Hepatocyte (in vitro differentiated cells): ENCODE measurements at regions not wholly inside any gene's neighbourhood (a gene's known extent, or its start where the extent isn't known, plus 50 kb on each side); places are given as distances from the start of the nearest gene placed in this dataset.

Experiments
- DNase-seq: peaks from one replicate; pipeline ENCODE4 v3.0.0-alpha.2; 2016; ENCODE audit warnings: low spot score
- H2AFZ ChIP-seq: fragments of 200-600 bp; sonication (generic); 2 replicates; pipeline ENCODE4 v1.6.0; 2016; ENCODE audit warnings: antibody characterized with exemption, mild to moderate bottlenecking
- H3K27ac ChIP-seq: fragments of 200-600 bp; sonication (generic); 2 replicates; pipeline ENCODE4 v1.5.1; 2016; ENCODE audit warnings: mild to moderate bottlenecking
- H3K27me3 ChIP-seq: fragments of 200-600 bp; sonication (generic); 2 replicates; pipeline ENCODE4 v1.6.1; 2016
- H3K36me3 ChIP-seq: fragments of 200-600 bp; sonication (generic); replicated peaks from 2 replicates; pipeline ENCODE4 v1.5.1; 2016; ENCODE audit warnings: low read depth; ENCODE audit not compliant: insufficient read depth
- H3K4me1 ChIP-seq: fragments of 200-600 bp; sonication (generic); 2 replicates; pipeline ENCODE4 v1.5.1; 2016; ENCODE audit warnings: mild to moderate bottlenecking, moderate library complexity; ENCODE audit not compliant: insufficient read depth
- H3K4me2 ChIP-seq: fragments of 200-600 bp; sonication (generic); 2 replicates; pipeline ENCODE4 v1.6.0; 2016
- H3K4me3 ChIP-seq: fragments of 200-600 bp; sonication (generic); 2 replicates; pipeline ENCODE4 v1.5.1; 2016; ENCODE audit warnings: mild to moderate bottlenecking
- H3K79me2 ChIP-seq: fragments of 200-600 bp; sonication (generic); 2 replicates; pipeline ENCODE4 v1.6.0; 2017; ENCODE audit warnings: mild to moderate bottlenecking
- H3K9me2 ChIP-seq: fragments of 200-600 bp; sonication (generic); replicated peaks from 2 replicates; pipeline ENCODE4 v1.6.0; 2017; ENCODE audit warnings: mild to moderate bottlenecking; ENCODE audit not compliant: insufficient read depth
- H3K9me3 ChIP-seq: fragments of 200-600 bp; sonication (generic); 2 replicates; pipeline ENCODE4 v1.5.1; 2016; ENCODE audit warnings: low read depth, mild to moderate bottlenecking
- H4K20me1 ChIP-seq: fragments of 200-600 bp; sonication (generic); 2 replicates; pipeline ENCODE4 v1.6.0; 2016; ENCODE audit warnings: mild to moderate bottlenecking; ENCODE audit not compliant: insufficient read depth, poor library complexity, severe bottlenecking
- CTCF ChIP-seq: fragments of 200-600 bp; sonication (generic); IDR thresholded peaks from 2 replicates; pipeline ENCODE4 v1.5.1; 2016; ENCODE audit warnings: antibody characterized with exemption, mild to moderate bottlenecking; ENCODE audit not compliant: poor library complexity
- EZH2 ChIP-seq: fragments of 200-600 bp; sonication (generic); IDR thresholded peaks from 2 replicates; pipeline ENCODE4 v1.6.1; 2016; ENCODE audit warnings: antibody characterized with exemption, mild to moderate bottlenecking, borderline replicate concordance
- EZH2phosphoT487 ChIP-seq: fragments of 200-600 bp; sonication (generic); IDR thresholded peaks from one replicate; pipeline ENCODE4 v1.6.1; 2018; ENCODE audit warnings: antibody characterized with exemption, mild to moderate bottlenecking, low read depth, moderate library complexity; ENCODE audit not compliant: unreplicated experiment, severe bottlenecking
- WGBS: methylation state at CpG from one replicate; pipeline ENCODE4 v1.1.6; 2016; ENCODE audit warnings: low lambda C conversion rate; ENCODE audit errors: missing lambda C conversion rate; 5-methylcytosine and 5-hydroxymethylcytosine counted together

- Histone ChIP-seq H3K4me2 (peak overlapping the region; percentile 64), H3K9me3 (no peaks in the 10 kb centered on the region), H3K27ac (peak overlapping the region; percentile 59), H3K79me2 (no peaks in the 10 kb centered on the region), H3K27me3 (no peaks in the 10 kb centered on the region), H3K9me2 (no peaks in the 10 kb centered on the region), H4K20me1 (no peaks in the 10 kb centered on the region), H3K36me3 (no peaks in the 10 kb centered on the region), H3K4me1 (no peaks in the 10 kb centered on the region), H3K4me3 (no peak overlapping the region), H2AFZ (peak overlapping the region; percentile 54)
- no peak for TF ChIP-seq CTCF
- no peak for TF ChIP-seq EZH2
- TF ChIP-seq EZH2phosphoT487, result no peak
- WGBS, result 39% methylated on average over 11 of the region's 11 CpGs
- DNase-seq, result no peak
These were observed 142.5 kb downstream of the PHLDA1 start for GRCh38 chr12:75888874-75889613.

GRCh38 chr12:75888399-75888798 is 143.2 kb downstream of the PHLDA1 start:
- no peaks in the 10 kb centered on the region for H3K79me2 ChIP-seq
- DNase-seq, result no peak
- H2AFZ ChIP-seq, result no peak overlapping the region
- H3K9me2 ChIP-seq, result no peaks in the 10 kb centered on the region
- no peak overlapping the region for H3K4me3 ChIP-seq
- H4K20me1 ChIP-seq, result no peaks in the 10 kb centered on the region
- H3K4me2 ChIP-seq, result no peak overlapping the region
- TF ChIP-seq EZH2phosphoT487 (no peak), CTCF (no peak), EZH2 (no peak)
- no peaks in the 10 kb centered on the region for H3K9me3 ChIP-seq
- H3K4me1 ChIP-seq, result no peaks in the 10 kb centered on the region
- H3K36me3 ChIP-seq, result no peaks in the 10 kb centered on the region
- H3K27me3 ChIP-seq, result no peaks in the 10 kb centered on the region
- peak overlapping the region; percentile 59 for H3K27ac ChIP-seq

- Histone ChIP-seq H3K9me2 (no peaks in the 10 kb centered on the region), H3K9me3 (no peaks in the 10 kb centered on the region), H3K79me2 (no peaks in the 10 kb centered on the region), H3K36me3 (no peaks in the 10 kb centered on the region), H3K4me1 (no peaks in the 10 kb centered on the region), H3K27me3 (no peaks in the 10 kb centered on the region), H3K4me3 (no peak overlapping the region), H4K20me1 (no peaks in the 10 kb centered on the region), H2AFZ (no peak overlapping the region), H3K27ac (no peak overlapping the region), H3K4me2 (no peak overlapping the region)
- no peak for TF ChIP-seq EZH2
- TF ChIP-seq EZH2phosphoT487, result no peak
- no peak for TF ChIP-seq CTCF
- no peak for DNase-seq
- 72% methylated on average over 1 of the region's 1 CpG for WGBS
These were observed 143.6 kb downstream of the PHLDA1 start for GRCh38 chr12:75887979-75888378.
